GM20431 (cell line): ENCODE measurements at regions not wholly inside any gene's neighbourhood (a gene's known extent, or its start where the extent isn't known, plus 50 kb on each side); places are given as distances from the start of the nearest gene placed in this dataset.
"Not testable (repeated sequence)": the region's sequence is repeated elsewhere in the genome, so short reads cannot be mapped to it uniquely, and the experiment has no call there.

Experiments used
- in situ Hi-C: fragments of 300-500 bp; cut with MseI, MboI; formaldehyde crosslinking; loops from one replicate; pipeline ENCODE4 v1.15.0; 2020; ENCODE audit warnings: low sequenced_read_pairs; ENCODE audit not compliant: unreplicated experiment

DNA sequence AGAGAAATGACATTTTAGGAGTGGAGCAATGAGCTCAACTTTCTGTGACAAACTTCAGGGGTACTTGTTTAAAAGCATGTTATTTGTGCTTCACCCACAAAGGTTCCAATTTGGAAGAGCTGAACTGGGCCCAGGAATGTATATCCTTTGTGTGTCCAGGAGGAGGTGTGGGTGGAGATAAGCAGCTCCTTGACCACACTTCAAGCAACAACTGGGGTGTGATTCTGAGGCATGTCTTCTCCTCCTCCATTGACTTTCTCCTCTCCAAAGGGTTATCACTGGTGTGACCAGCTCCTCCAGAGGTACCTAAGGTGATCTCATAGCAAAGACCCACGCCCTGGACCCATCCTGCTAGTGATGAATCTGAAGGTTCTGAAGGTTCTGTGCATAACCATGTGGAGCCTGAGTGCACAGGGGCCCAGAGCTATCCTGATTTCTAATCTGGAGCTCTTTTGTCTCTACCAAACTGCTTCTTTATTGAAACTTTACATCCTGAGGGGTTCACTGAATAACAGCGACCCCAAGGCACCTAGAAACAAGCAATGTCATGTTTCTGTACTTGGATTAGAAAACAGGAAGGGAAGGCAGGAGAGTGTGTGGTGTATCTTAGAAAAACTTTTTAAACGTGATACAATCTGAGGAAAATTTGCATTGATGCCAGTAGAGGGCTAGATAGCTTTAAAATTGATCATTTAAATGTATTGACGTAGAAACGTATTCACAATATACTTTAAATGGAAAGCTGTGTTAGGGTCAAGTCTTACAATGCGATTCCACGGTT is 60.9 kb upstream of the CD93 start:
- in situ Hi-C loops = no loop called here

- in situ Hi-C loops = no loop called here
Measured at GRCh38 chr20:23146181-23146580, 60.1 kb upstream of the CD93 start.

DNA sequence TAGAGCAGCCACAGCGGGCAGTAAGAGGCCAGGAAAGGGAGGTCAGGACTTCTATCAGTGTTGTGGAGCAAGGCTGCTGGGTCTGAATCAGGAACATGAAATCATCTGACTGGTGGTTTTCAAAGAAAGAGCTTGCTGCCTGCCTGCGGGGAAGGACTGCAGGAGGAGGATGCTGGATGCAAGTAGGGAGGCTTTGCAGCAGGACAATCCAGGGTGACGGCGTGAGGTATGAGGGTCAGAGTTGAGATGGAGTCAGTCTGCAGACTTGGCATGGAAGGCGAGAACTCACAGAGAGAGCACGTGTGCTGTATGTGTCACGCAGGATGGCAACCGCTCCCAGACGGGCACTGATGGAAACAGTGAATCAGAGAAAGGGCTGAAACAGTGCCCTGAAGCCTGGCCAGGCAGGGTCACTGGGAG is 59.2 kb upstream of the CD93 start:
- in situ Hi-C loops = no loop called here

DNA sequence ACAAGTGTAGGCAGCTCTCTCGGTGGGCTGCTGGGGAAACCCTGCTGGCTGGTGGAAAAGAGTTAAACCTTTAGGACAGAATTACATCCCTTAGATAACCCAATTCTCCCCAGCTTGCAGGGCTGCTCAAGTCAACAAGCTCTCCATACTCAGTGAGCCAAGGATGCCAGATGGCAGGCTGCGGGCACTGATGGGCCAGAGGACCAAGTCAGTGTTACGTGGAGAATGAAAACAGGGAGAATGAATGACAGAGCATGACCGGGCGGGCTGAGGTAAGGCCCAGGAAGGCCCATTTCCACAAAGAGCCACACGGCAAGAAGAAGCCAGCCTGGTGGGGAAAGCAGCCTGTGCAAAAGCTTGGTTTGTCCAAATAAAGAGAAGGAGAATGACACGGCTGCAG is 58.7 kb upstream of the CD93 start:
- in situ Hi-C loops = no loop called here

- in situ Hi-C loops = no loop called here
Measured at GRCh38 chr20:23143986-23144690, 58.0 kb upstream of the CD93 start.

- in situ Hi-C loops = no loop called here
Measured at GRCh38 chr20:23143098-23143497, 57.0 kb upstream of the CD93 start.

- in situ Hi-C loops = no loop called here
Measured at GRCh38 chr20:23142162-23143050, 56.3 kb upstream of the CD93 start.

DNA sequence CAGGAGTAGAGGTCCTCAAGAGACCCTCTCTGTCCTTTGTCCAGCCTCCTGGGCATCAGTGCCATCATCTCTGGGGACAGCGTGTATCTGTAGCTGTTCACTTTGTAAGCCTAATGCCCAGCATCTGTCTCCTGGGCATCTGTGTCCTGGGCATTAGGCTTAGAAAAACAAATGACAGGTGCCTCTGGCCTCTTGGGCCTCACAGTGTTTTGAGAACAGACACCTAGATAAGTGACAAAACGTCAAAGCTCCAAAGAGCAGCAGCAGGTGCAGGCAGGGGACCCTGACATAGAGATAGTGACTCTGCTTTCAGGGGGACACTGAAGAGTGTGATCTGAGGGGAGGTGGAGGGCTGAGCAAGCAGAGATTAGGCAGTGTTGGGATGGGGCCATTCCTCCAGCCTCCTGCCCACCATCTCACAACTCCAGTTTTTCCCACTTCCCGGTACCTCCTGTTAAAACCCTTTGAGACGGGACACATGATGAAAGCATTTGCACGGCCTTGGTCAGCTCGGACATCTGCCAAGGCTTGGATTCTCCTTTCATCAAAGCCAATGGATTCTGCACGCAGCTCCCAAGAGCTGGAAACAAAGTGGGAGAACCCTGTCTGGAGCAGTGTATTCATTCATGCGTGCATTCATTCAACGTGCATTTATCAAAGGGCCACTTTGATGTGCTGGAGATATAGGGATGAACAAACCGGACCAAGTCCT is 55.5 kb upstream of the CD93 start:
- in situ Hi-C loops = no loop called here

DNA sequence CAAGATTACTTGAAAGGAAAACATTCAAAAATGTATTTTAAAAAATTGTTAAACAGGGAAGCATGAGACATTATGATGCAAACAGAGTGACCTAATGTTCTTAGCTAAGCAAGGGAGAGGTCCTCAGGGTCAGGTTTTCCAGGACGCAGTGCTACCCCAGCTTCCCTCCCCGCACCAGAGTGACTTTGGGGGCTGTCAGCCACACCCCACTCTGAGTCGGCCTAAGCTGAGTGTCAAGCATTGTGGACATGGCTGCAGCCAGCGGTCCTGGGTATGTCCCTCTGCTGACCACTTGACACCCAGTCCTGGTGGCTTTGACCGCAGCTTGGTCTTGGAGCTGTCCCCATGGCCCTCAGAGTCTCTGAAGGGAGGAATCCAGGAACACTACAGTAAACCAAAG is 54.9 kb upstream of the CD93 start:
- in situ Hi-C loops = no loop called here

- in situ Hi-C loops = not testable (repeated sequence)
Measured at GRCh38 chr20:23139984-23140383, 53.9 kb upstream of the CD93 start.

- in situ Hi-C loops = no loop called here
Measured at GRCh38 chr20:23139524-23139923, 53.4 kb upstream of the CD93 start.

- in situ Hi-C loops = no loop called here
Measured at GRCh38 chr20:23138682-23139081, 52.6 kb upstream of the CD93 start.

DNA sequence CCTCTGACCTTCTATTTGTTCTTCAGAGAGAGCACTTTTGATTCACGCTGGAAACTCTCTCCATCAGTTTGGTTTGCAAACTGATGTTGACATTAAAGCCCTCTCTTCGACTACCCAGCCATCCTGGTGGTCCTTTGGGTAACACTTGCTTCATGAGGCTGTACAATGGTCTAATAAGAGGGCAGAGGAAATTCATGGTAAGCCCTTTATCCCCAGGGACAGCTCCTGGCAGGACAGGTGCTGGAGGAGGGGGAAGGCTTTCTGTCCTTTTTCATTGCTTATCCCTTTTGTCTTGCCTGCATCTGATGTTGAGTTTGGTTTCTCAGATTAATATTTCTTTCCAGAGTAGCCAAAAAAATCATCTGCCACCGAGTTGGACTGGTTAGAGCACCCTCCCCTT is 52.1 kb upstream of the CD93 start:
- in situ Hi-C loops = no loop called here

DNA sequence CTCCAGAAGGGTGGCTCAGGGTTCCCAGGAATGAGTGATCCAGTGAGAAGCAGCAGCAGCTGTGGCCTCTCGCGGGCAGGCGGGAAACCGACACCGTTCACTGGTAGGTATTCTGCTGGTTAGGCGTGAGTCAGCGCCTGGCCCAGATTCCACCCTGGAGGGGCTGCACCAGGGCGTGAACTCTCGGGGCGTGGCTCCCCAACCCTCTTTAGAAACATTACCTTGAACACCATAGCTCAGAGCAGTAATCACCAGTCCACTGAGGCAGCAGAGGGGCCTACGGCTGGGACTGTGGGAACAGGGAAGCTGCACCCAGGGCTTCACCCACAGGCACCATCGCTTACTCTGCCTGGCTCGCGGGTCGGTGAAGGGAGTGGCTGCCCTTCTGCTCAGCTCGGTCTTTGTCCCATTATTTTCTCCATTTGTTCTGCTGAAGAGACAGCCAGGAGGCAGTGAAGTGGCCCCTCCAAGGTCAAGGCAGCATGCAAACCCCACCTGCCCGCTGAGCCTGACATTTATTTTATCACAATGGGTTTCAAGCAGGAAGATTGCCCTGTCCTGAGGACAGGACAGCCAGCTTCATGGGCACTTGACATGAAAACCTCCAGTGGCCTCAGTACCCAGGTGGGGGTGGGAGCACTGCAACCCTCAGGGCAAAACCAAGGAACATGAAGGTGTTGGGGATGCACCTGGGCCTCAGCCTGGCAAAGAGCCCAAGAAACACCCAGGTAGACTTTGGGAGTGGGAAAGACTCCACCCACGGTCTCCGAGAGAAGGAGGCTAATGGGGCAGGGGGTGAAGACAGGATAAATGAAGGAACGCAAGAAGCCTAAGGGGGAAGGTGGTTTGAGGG is 51.0 kb upstream of the CD93 start:
- in situ Hi-C loops = no loop called here

DNA sequence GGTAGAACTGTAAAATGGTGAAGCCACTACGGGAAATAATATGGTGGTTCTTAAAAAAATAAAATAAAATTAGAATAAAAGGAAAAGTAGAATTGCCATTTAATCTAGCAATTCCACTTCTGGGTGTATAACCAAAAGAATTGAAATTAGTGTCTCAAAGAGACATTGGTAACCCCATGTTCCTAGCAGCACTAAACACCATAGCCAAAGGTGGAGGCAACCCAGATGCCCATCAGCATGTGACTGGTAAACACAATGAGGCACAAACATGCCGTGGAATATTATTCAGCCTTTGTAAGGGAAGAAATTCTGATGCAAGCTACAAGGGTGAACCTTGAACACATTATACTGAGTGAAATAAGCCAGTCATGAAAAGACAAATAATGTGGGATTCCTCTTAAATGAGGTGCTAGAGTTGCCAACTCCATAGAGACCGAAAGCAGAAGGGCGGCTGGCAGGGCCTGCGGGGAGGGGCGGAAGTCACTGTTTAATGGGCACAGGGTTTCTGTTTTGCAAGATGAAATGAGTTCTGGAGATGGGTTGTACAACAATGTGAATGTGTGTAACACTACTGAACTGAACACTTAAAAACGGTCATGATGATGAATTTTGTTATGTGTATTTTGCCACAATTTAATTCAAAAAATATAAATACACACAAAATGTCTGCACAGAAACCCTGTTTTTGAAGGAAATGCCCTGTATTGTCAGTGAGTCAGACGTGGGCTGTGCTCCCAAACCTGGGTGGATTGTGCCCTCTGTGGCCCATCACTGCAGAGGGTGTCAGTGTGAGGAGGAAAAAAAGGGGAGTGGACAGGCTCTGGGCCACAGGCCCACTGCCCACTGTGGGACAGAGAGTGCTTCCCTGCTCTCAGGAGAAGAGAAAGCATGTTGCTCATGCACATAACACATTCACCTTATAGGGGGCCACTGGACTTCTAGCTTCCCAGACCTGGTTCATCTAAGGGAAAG is 49.6 kb upstream of the CD93 start:
- in situ Hi-C loops = no loop called here
